Activated T-cell treated with anti-CD3 and anti-CD28 coated beads for 24 hours (primary cell): ENCODE measurements at regions not wholly inside any gene's neighbourhood (a gene's known extent, or its start where the extent isn't known, plus 50 kb on each side); places are given as distances from the start of the nearest gene placed in this dataset.

Source experiments
- DNase-seq: peaks from one replicate; pipeline ENCODE4 v3.0.0-alpha.2; 2020; ENCODE audit warnings: low read depth

GRCh38 chr14:101373690-101374295, 187.5 kb upstream of the DIO3 start:
- no peak for DNase-seq

- no peak for DNase-seq
Observed at GRCh38 chr14:101374373-101375338, 186.6 kb upstream of the DIO3 start.

GRCh38 chr14:101377069-101377468, 184.2 kb upstream of the DIO3 start:
- DNase-seq = no peak

- no peak for DNase-seq
Observed at GRCh38 chr14:101379842-101380241, 181.5 kb upstream of the DIO3 start.

DNA sequence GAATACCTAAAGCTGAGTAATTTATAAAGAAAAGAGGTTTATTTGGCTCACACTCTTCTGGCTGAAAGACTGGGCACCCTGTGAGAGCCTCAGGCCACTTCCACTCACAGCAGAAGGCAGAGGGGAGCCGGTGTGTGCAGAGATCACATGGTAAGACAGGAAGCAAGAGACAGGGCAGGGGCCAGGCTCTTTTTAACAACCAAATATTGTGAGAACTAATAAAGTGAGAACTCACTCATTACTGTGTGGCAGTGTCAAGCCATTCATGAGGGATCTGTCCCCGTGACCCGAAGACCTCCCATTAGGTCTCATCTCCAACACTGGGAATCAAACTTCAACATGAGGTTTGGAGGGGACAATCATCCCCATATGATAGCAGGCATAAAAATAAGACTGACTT, 180.8 kb upstream of the DIO3 start:
- no peak for DNase-seq

- DNase-seq = no peak
Observed at GRCh38 chr14:101380940-101381339, 180.4 kb upstream of the DIO3 start.

- no peak for DNase-seq
Observed at GRCh38 chr14:101383737-101384338, 177.5 kb upstream of the DIO3 start.

DNA sequence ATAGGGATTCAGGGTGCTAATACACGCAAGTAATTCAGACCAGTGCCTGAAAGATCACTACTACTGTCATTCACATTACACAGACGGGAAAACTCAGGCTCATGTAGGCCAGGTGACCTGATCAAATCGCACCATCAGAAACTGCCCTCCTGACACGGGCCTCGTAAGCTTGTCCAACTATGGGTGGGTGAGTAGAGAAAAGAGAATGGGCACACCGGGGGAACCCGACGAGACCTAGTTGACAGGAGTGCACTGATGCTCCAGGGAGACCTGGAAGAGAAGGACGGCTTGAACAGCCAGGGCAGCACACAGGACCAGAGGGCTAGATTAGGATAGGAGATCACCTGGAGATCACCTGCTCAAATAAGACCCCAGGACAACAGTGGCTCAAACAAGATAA, 166.9 kb upstream of the DIO3 start:
- DNase-seq = no peak

DNA sequence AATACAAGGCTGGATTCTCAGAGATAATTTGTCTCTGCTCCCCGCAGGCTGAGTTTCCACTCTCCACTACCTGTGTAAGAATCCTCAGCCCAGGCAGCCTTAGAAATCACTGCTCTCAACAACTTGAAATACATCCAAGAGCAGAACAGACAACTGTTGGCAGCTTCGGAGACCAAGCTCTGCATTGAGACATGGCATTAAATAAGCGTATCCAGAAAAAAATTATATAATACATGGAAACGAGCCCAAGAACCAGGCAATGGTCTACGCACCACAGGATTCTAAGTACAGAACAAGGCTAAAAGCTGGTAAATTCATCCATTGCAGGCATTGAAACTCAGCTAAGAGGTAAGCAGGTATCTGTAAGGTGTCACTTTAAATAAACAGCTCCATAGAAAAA, 165.5 kb upstream of the DIO3 start:
- no peak for DNase-seq

DNA sequence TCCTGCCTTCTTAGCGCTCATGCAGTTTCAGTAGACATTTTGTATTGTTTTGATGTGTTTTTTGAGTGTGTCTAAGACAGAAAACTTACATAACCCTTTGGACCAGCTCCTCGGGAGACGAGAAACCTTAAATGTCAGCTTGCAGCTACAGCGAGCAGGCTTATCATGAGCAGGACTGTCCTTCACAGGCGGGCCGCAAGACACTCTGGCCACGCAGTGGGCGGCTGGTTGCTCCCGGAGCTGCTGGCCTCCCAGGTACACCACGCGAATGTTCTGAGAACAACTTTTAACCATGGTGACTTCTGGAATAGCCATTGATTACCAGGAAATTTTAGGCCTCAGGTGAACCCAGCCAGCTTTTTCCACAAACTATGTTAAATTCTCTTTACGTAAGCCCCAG, 164.1 kb upstream of the DIO3 start:
- DNase-seq = no peak

GRCh38 chr14:101398011-101398410, 163.3 kb upstream of the DIO3 start:
- DNase-seq = no peak

- DNase-seq = no peak
Observed at GRCh38 chr14:101399737-101400517, 161.4 kb upstream of the DIO3 start.

GRCh38 chr14:101400830-101401229, 160.5 kb upstream of the DIO3 start:
- no peak for DNase-seq

DNA sequence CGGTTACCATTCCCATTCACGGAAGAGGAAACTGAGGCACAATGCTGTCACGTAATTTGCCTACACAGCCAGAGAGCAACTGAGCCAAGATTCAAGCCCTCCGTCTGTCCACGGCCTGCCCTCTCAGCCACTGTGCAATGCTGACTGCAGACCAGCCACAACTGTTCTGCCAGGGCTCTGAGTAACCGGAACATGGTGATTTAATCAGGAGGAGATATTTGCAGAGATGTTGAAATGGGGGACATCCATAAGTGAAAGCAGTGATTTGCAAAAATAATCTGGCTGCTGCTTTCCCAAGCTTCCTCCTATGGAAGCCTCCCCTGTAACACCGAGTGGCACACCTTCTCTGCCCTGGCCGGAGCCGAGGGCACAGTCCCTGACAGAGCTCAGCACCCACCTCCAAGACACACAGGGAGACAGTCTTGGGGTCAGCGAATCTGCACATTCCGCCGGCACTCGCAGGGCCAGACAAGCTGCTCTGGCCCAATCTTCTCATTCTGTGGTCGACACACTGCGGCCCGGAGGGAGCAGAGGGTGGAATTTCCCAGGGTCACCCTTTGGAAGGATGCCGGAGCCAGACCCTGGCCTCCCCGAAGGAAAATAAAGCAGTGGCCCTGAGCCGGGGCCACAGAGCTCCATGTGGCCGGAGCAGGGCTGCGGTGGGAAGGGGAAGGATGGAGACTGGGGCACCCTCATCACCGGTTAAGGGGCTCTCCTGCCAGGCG, 158.2 kb upstream of the DIO3 start:
- no peak for DNase-seq

- no peak for DNase-seq
Observed at GRCh38 chr14:101404426-101405170, 156.7 kb upstream of the DIO3 start.

DNA sequence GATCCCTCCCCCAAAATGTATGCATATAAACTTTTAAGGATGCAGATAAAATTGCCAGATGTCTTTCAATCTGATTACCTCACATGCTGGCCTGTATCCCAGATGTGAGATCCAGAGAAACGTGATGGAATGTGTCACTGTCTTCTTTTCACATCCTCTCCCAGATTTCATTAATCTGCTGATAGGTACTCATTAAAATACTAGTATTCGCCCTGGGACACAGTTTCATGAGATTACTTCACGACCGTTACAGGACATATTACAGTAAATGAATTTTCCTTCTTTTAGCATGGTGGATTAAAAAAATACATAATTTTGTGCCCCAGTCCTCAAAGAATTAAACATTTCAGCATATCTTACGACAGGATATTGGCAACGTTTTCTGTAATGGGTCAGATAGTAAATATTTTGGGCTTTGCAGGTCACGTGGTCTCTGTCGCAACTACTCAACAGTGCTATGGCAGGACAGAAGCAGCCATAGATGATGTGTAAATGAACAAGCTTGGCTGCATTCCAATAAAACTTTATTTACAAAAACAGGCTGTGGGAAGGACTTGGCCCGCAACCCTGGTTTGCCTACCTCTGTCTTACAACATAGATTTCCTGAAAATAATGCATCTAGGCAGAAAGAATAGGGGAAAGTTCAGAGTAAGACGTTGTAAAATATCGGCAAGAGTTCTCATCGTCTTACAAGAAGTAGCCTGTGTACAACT, 156.0 kb upstream of the DIO3 start:
- DNase-seq = no peak

- no peak for DNase-seq
Observed at GRCh38 chr14:101406921-101407320, 154.4 kb upstream of the DIO3 start.

GRCh38 chr14:101407328-101407727, 154.0 kb upstream of the DIO3 start:
- DNase-seq = no peak

DNA sequence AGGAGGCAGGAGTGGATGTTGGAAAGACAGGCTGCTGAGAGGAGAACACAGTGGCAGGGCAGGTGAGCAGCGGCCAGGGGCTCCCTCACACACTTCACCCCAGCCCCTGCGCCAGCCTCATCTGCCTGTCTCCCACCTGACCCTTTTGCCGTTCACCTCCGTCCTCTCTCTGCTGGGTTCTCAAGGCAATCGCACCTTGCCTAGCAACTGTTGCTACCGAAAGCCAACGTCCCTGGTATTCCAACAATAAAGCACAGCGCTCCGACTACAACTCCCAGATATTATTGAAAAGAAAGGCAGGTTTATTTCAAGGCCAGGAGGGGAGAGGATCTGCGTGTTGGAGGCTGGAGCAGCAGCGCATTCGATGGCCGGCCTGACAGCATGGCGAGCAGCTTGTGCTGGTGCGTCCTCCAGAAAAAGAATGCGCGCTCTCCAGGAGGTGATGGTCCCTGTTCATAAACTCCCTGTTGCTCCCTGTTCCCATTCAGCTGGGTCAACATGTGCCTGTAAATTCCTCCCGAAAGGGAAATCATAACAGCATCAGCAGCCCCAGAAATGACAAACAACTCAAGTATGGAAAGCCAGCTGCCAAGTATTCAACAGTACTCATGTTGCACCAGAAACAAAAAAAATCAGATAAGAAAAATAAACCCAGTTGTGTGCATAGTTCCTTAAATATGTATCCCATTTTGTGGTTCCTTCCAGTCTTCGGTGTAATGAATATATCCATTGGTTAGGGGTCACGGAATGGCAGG, 153.0 kb upstream of the DIO3 start:
- no peak for DNase-seq
